HG02840 (cell line): ENCODE measurements at regions not wholly inside any gene's neighbourhood (a gene's known extent, or its start where the extent isn't known, plus 50 kb on each side); places are given as distances from the start of the nearest gene placed in this dataset.
"Not testable (repeated sequence)": the region's sequence is repeated elsewhere in the genome, so short reads cannot be mapped to it uniquely, and the experiment has no call there.

ENCODE experiments used
- ATAC-seq: cut with Tn5 transposase; IDR thresholded peaks from one replicate; pipeline ENCODE4 v1.9.1; 2021; ENCODE audit warnings: mild to moderate bottlenecking, moderate library complexity, moderate number of reproducible peaks; ENCODE audit not compliant: unreplicated experiment, low FRiP score

- no peak for ATAC-seq
Measured at GRCh38 chr12:67025543-67026114, 243.5 kb upstream of the CAND1 start.

GRCh38 chr12:67026487-67027246 is 242.5 kb upstream of the CAND1 start:
- ATAC-seq: no peak

- no peak for ATAC-seq
Measured at GRCh38 chr12:67028529-67028928, 240.6 kb upstream of the CAND1 start.

GRCh38 chr12:67034110-67034879 is 234.9 kb upstream of the CAND1 start:
- ATAC-seq: no peak

- no peak for ATAC-seq
Measured at GRCh38 chr12:67035121-67035520, 234.0 kb upstream of the CAND1 start.

GRCh38 chr12:67038486-67038885 is 230.7 kb upstream of the CAND1 start:
- no peak for ATAC-seq

GRCh38 chr12:67039995-67040860 is 228.9 kb upstream of the CAND1 start:
- ATAC-seq: no peak

- no peak for ATAC-seq
Measured at GRCh38 chr12:67040861-67041137, 228.4 kb upstream of the CAND1 start.

GRCh38 chr12:67042697-67043131 is 226.4 kb upstream of the CAND1 start:
- ATAC-seq: no peak

- no peak for ATAC-seq
Measured at GRCh38 chr12:67043771-67044170, 225.4 kb upstream of the CAND1 start.

- ATAC-seq: no peak
Measured at GRCh38 chr12:67045650-67046049, 223.5 kb upstream of the CAND1 start.

- no peak for ATAC-seq
Measured at GRCh38 chr12:67046062-67046461, 223.1 kb upstream of the CAND1 start.

GRCh38 chr12:67047634-67048033 is 221.5 kb upstream of the CAND1 start:
- no peak for ATAC-seq

- no peak for ATAC-seq
Measured at GRCh38 chr12:67048371-67048770, 220.8 kb upstream of the CAND1 start.

- not testable (repeated sequence) for ATAC-seq
Measured at GRCh38 chr12:67049199-67049598, 220.0 kb upstream of the CAND1 start.

GRCh38 chr12:67052981-67053380 is 216.2 kb upstream of the CAND1 start:
- ATAC-seq: no peak

- ATAC-seq: no peak
Measured at GRCh38 chr12:67056329-67056728, 212.8 kb upstream of the CAND1 start.

GRCh38 chr12:67057072-67057471 is 212.1 kb upstream of the CAND1 start:
- no peak for ATAC-seq

GRCh38 chr12:67062193-67062592 is 207.0 kb upstream of the CAND1 start:
- ATAC-seq: no peak

- no peak for ATAC-seq
Measured at GRCh38 chr12:67067453-67068203, 201.5 kb upstream of the CAND1 start.
